Muscle of back (tissue), 3 donors: ENCODE measurements at regions not wholly inside any gene's neighbourhood (a gene's known extent, or its start where the extent isn't known, plus 50 kb on each side); places are given as distances from the start of the nearest gene placed in this dataset.
A peak's percentile ranks its signal among the peaks of the same experiment; 100 is the strongest.
"Not testable (repeated sequence)": the region's sequence is repeated elsewhere in the genome, so short reads cannot be mapped to it uniquely, and the experiment has no call there.

Experiments
- DNase-seq, 3 donors: peaks; one replicate each; pipeline versions ENCODE4 v3.0.0 to v3.0.0-alpha.2; 2013

- DNase-seq, result no peak
Observed at GRCh38 chr15:56811586-56811985, 78.3 kb upstream of the ZNF280D start.

- DNase-seq, result no peak
Observed at GRCh38 chr15:56808160-56808559, 74.9 kb upstream of the ZNF280D start.

- DNase-seq, result no peak
Observed at GRCh38 chr15:56806148-56806536, 72.8 kb upstream of the ZNF280D start.

GRCh38 chr15:56805466-56806147 lies 72.3 kb upstream of the ZNF280D start:
- DNase-seq, result peak in 2 of 3 donors; percentile 46 to 73

GRCh38 chr15:56804938-56805337 lies 71.6 kb upstream of the ZNF280D start:
- peak; percentile 71 to 82 (median 80) for DNase-seq

- no peak for DNase-seq
Observed at GRCh38 chr15:56804279-56804678, 71.0 kb upstream of the ZNF280D start.

GRCh38 chr15:56802161-56802560 lies 68.9 kb upstream of the ZNF280D start:
- DNase-seq, result no peak

- DNase-seq, result no peak
Observed at GRCh38 chr15:56798639-56799038, 65.3 kb upstream of the ZNF280D start.

- DNase-seq, result no peak
Observed at GRCh38 chr15:56797720-56798275, 64.5 kb upstream of the ZNF280D start.

- no peak for DNase-seq
Observed at GRCh38 chr15:56795502-56795901, 62.2 kb upstream of the ZNF280D start.

- peak; percentile 76 to 88 (median 79) for DNase-seq
Observed at GRCh38 chr15:56794553-56795329, 61.4 kb upstream of the ZNF280D start.

- DNase-seq, result peak in 2 of 3 donors; percentile 76 to 79
Observed at GRCh38 chr15:56794165-56794552, 60.9 kb upstream of the ZNF280D start.

- no peak for DNase-seq
Observed at GRCh38 chr15:56792211-56792610, 58.9 kb upstream of the ZNF280D start.

- DNase-seq, result not testable (repeated sequence)
Observed at GRCh38 chr15:56791521-56791920, 58.2 kb upstream of the ZNF280D start.

GRCh38 chr15:56788359-56788758 lies 55.0 kb upstream of the ZNF280D start:
- no peak for DNase-seq

GRCh38 chr15:56786966-56787365 lies 53.7 kb upstream of the ZNF280D start:
- DNase-seq, result no peak

- no peak for DNase-seq
Observed at GRCh38 chr15:56783857-56784661, 50.8 kb upstream of the ZNF280D start.

- no peak for DNase-seq
Observed at GRCh38 chr15:56783156-56783856, 50.0 kb upstream of the ZNF280D start.
